ENCODE measurements at regions not wholly inside any gene's neighbourhood (a gene's known extent, or its start where the extent isn't known, plus 50 kb on each side); places are given as distances from the start of the nearest gene placed in this dataset.

DNA sequence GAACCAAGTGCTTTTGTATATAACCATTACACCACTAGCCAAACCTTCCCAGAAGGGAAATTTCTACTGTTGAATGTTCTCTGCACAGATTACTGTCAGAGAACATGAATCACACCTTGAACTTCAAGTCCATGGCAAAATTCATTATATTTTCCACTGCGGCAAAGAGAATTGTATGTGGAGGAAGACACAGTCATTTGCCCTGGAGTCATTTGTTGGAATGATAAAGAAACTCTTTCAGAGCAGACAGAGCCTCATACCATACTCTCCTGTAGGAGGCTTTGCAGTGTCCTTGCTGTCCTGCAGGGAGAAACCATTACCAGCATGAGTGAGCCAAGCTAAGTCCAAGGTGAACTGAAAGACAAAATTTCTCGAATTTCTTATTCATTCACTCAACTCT lies 369.0 kb downstream of the ARHGEF28 start:
- H3K4me3 ChIP-seq = no peak overlapping the region
- no peak for DNase-seq (ENCODE audit: low read depth in 1 of 2, low spot score in 1 of 2)
- no peaks in the 10 kb centered on the region for H3K27me3 ChIP-seq
- TF ChIP-seq CTCF (IDR thresholded peaks at IDR 0.05; ENCODE audit: low read depth, low read length) = no peak
- H3K9me3 ChIP-seq (ENCODE audit: low read depth) = no peaks in the 10 kb centered on the region
- H3K4me1 ChIP-seq (ENCODE audit: low read depth) = peaks cover 2% of the 10 kb centered on the region
- H3K36me3 ChIP-seq = no peaks in the 10 kb centered on the region
- no peak overlapping the region for H3K27ac ChIP-seq

Measured in cardiac muscle cell (in vitro differentiated cells and primary cell).